Adrenal gland (tissue), 5 donors: ENCODE measurements at regions not wholly inside any gene's neighbourhood (a gene's known extent, or its start where the extent isn't known, plus 50 kb on each side); places are given as distances from the start of the nearest gene placed in this dataset.

ENCODE experiments used
- CTCF ChIP-seq, 6 experiments: fragments of 450-650 bp in 4 of 6; fragments of 200-600 bp in 2 of 6; sonication (generic) in 1 of 6; IDR thresholded peaks; 1 replicate in 5 of 6; 2 replicates in 1 of 6; pipeline versions ENCODE4 v1.5.1 to v1.8.0; 2016 to 2021; ENCODE audit warnings: antibody characterized with exemption in 6 of 6, mild to moderate bottlenecking in 2 of 6, moderate library complexity in 1 of 6
- POLR2A ChIP-seq, 2 donors: fragments of 450-650 bp; IDR thresholded peaks; one replicate each; pipeline ENCODE4 v1.6.1; 2017; ENCODE audit warnings: antibody characterized with exemption in 2 of 2, mild to moderate bottlenecking in 2 of 2, moderate library complexity in 1 of 2
- donor health status: DM: no; HTN: no; CAD: no.

DNA sequence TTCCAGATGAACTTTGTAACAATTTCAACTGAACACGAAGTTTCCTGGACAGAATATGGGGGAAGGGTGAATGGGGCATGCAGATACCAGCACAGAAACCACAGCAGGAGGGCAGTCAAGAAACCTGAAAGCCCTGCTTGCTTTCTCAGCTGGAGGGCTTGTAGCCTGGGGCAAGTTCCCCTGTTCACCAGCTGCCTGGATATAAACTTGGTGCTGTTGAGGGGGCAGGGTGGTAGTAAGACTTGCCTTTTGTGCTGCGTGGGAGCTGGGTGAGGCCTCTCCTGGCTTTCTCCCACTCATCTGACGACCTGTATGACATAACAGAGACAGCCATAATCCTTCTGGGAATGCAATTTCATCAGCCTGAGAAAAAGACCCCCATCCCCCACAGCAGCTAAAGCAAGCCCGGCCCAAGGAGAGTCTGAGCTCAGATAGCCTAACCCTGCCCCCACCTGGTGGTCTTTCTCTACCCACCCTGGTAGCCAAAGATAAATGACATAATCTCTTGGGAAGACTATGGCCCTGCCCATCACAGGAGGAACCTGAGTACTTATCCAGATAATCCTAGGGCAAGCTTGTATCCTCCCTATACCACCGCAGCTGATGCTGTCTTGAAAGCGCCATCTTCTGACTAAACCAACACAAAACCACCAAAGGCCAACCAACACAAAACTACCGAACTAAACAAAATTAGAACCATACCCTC, 234.3 kb downstream of the LAS1L start:
- no peak for TF ChIP-seq CTCF (IDR thresholded peaks at IDR 0.05)
- TF ChIP-seq POLR2A (IDR thresholded peaks at IDR 0.05), result no peak
